HepG2 (cell line): ENCODE measurements at regions not wholly inside any gene's neighbourhood (a gene's known extent, or its start where the extent isn't known, plus 50 kb on each side); places are given as distances from the start of the nearest gene placed in this dataset.

Experiments
- EHMT2 ChIP-seq: fragments of 200-600 bp; sonication (generic); IDR thresholded peaks from 2 replicates; pipeline ENCODE4 v1.7.0; 2017; ENCODE audit warnings: antibody characterized with exemption, low read depth, low read length, borderline replicate concordance
- GATAD2A ChIP-seq: IDR thresholded peaks from 2 replicates; pipeline ENCODE4 v1.6.1; 2016
- HDAC6 ChIP-seq: fragments of 200-600 bp; sonication (generic); IDR thresholded peaks from 2 replicates; pipeline ENCODE4 v1.7.0; 2017; ENCODE audit warnings: mild to moderate bottlenecking, antibody characterized with exemption, low read length, low read depth
- HNRNPL ChIP-seq: fragments of 200-400 bp; formaldehyde crosslinking; IDR thresholded peaks from 2 replicates; pipeline ENCODE4 v1.6.1; 2017; ENCODE audit warnings: mild to moderate bottlenecking, low read depth, low read length
- HOXD1 ChIP-seq: sonication (generic); formaldehyde crosslinking; IDR thresholded peaks from 2 replicates; pipeline ENCODE4 v1.5.0; 2020; ENCODE audit warnings: missing genetic modification reagents
- KAT8 ChIP-seq: IDR thresholded peaks from 2 replicates; pipeline ENCODE4 v1.6.1; 2016; ENCODE audit warnings: missing genetic modification reagents, missing compliant biosample characterization
- MXI1 ChIP-seq: IDR thresholded peaks from 3 replicates; pipeline ENCODE4 v1.6.1; 2012; ENCODE audit warnings: low read depth, low read length, inconsistent platforms, borderline replicate concordance
- SAP130 ChIP-seq: IDR thresholded peaks from 2 replicates; pipeline ENCODE4 v1.6.1; 2016; ENCODE audit warnings: low read depth
- STAT5B ChIP-seq: sonication (generic); formaldehyde crosslinking; IDR thresholded peaks from 2 replicates; pipeline ENCODE4 v1.4.0; 2020; ENCODE audit warnings: missing genetic modification reagents
- SYNCRIP ChIP-seq: fragments of 200-400 bp; formaldehyde crosslinking; IDR thresholded peaks from 2 replicates; pipeline ENCODE4 v1.6.1; 2018; ENCODE audit warnings: mild to moderate bottlenecking, low read depth, low read length; ENCODE audit not compliant: insufficient read depth
- YY1 ChIP-seq: IDR thresholded peaks from 2 replicates; pipeline ENCODE4 v1.6.1; 2011; ENCODE audit warnings: low read length, low read depth, moderate library complexity, mild to moderate bottlenecking; ENCODE audit not compliant: insufficient read depth, insufficient replicate concordance
- ZFYVE20 ChIP-seq: sonication (generic); formaldehyde crosslinking; IDR thresholded peaks from 2 replicates; pipeline ENCODE4 v1.8.0; 2023; ENCODE audit warnings: low read depth, mild to moderate bottlenecking, moderate library complexity, missing genetic modification reagents, borderline replicate concordance
- ZNF256 ChIP-seq: sonication (generic); formaldehyde crosslinking; conservative IDR thresholded peaks from 2 replicates; pipeline ENCODE4 v1.4.0; 2020; ENCODE audit warnings: missing genetic modification reagents
- ZNF280D ChIP-seq: sonication (generic); formaldehyde crosslinking; IDR thresholded peaks from 2 replicates; pipeline ENCODE4 v1.5.1; 2020; ENCODE audit warnings: mild to moderate bottlenecking, missing genetic modification reagents
- ZNF44 ChIP-seq: sonication (generic); formaldehyde crosslinking; IDR thresholded peaks from 2 replicates; pipeline ENCODE4 v1.5.1; 2020; ENCODE audit warnings: mild to moderate bottlenecking, missing genetic modification reagents
- ZZZ3 ChIP-seq: sonication (generic); formaldehyde crosslinking; IDR thresholded peaks from 2 replicates; pipeline ENCODE4 v1.4.0; 2020; ENCODE audit warnings: missing genetic modification reagents, mild to moderate bottlenecking, borderline replicate concordance
- TF ChIP-seq, protein P1 (sequence below): sonication (generic); formaldehyde crosslinking; IDR thresholded peaks from 2 replicates; pipeline ENCODE4 v1.8.0; 2022; ENCODE audit warnings: mild to moderate bottlenecking, missing genetic modification reagents
- TF ChIP-seq, protein P2 (sequence below): sonication (generic); formaldehyde crosslinking; IDR thresholded peaks from 2 replicates; pipeline ENCODE4 v1.5.0; 2020; ENCODE audit warnings: mild to moderate bottlenecking, missing genetic modification reagents, borderline replicate concordance

DNA sequence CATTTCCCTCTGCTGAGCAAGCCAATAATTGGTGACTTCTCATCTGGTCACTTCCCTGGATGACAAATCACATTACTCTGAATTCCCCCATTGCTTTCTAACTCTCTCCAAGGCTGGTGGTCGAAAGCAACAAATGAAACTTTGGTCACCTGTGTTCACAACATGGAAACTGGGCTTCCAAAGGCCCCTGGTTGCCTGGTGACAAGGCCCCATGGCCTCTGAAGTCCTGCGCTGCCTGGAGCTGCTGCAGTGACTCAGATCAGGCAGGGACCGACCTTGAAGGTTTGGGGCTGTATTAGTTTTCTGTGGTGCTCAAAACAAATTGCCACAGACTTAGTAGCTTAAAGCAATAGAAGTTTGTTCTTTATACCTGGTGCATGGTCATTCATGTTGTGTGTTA, 345.3 kb downstream of the WDR72 start (continued):
- TF ChIP-seq, protein P1, sequence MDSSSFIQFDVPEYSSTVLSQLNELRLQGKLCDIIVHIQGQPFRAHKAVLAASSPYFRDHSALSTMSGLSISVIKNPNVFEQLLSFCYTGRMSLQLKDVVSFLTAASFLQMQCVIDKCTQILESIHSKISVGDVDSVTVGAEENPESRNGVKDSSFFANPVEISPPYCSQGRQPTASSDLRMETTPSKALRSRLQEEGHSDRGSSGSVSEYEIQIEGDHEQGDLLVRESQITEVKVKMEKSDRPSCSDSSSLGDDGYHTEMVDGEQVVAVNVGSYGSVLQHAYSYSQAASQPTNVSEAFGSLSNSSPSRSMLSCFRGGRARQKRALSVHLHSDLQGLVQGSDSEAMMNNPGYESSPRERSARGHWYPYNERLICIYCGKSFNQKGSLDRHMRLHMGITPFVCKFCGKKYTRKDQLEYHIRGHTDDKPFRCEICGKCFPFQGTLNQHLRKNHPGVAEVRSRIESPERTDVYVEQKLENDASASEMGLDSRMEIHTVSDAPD (CRISPR knock-in tag) = no peak
- TF ChIP-seq ZFYVE20 (CRISPR knock-in tag) = no peak
- no peak for TF ChIP-seq ZZZ3 (CRISPR knock-in tag)
- TF ChIP-seq ZNF280D (CRISPR knock-in tag) = 0 out of 2 replicates have a peak, but pooled peaks have one; percentile 49
- TF ChIP-seq YY1 = peak; percentile 49
- no peak for TF ChIP-seq HOXD1
- peak; percentile 50; the same call in 1 of the 2 replicates for TF ChIP-seq SAP130 (CRISPR knock-in tag)
- no peak for TF ChIP-seq SYNCRIP
- no peak for TF ChIP-seq HDAC6
- TF ChIP-seq KAT8 (CRISPR knock-in tag) = peak; percentile 40; the same call in 1 of the 2 replicates
- peak; percentile 73 for TF ChIP-seq GATAD2A (CRISPR knock-in tag)
- 0 out of 3 replicates have a peak, but pooled peaks have one; percentile 48 for TF ChIP-seq MXI1
- no peak for TF ChIP-seq HNRNPL
- TF ChIP-seq ZNF44 (CRISPR knock-in tag) = 0 out of 2 replicates have a peak, but pooled peaks have one; percentile 67
- TF ChIP-seq, protein P2, sequence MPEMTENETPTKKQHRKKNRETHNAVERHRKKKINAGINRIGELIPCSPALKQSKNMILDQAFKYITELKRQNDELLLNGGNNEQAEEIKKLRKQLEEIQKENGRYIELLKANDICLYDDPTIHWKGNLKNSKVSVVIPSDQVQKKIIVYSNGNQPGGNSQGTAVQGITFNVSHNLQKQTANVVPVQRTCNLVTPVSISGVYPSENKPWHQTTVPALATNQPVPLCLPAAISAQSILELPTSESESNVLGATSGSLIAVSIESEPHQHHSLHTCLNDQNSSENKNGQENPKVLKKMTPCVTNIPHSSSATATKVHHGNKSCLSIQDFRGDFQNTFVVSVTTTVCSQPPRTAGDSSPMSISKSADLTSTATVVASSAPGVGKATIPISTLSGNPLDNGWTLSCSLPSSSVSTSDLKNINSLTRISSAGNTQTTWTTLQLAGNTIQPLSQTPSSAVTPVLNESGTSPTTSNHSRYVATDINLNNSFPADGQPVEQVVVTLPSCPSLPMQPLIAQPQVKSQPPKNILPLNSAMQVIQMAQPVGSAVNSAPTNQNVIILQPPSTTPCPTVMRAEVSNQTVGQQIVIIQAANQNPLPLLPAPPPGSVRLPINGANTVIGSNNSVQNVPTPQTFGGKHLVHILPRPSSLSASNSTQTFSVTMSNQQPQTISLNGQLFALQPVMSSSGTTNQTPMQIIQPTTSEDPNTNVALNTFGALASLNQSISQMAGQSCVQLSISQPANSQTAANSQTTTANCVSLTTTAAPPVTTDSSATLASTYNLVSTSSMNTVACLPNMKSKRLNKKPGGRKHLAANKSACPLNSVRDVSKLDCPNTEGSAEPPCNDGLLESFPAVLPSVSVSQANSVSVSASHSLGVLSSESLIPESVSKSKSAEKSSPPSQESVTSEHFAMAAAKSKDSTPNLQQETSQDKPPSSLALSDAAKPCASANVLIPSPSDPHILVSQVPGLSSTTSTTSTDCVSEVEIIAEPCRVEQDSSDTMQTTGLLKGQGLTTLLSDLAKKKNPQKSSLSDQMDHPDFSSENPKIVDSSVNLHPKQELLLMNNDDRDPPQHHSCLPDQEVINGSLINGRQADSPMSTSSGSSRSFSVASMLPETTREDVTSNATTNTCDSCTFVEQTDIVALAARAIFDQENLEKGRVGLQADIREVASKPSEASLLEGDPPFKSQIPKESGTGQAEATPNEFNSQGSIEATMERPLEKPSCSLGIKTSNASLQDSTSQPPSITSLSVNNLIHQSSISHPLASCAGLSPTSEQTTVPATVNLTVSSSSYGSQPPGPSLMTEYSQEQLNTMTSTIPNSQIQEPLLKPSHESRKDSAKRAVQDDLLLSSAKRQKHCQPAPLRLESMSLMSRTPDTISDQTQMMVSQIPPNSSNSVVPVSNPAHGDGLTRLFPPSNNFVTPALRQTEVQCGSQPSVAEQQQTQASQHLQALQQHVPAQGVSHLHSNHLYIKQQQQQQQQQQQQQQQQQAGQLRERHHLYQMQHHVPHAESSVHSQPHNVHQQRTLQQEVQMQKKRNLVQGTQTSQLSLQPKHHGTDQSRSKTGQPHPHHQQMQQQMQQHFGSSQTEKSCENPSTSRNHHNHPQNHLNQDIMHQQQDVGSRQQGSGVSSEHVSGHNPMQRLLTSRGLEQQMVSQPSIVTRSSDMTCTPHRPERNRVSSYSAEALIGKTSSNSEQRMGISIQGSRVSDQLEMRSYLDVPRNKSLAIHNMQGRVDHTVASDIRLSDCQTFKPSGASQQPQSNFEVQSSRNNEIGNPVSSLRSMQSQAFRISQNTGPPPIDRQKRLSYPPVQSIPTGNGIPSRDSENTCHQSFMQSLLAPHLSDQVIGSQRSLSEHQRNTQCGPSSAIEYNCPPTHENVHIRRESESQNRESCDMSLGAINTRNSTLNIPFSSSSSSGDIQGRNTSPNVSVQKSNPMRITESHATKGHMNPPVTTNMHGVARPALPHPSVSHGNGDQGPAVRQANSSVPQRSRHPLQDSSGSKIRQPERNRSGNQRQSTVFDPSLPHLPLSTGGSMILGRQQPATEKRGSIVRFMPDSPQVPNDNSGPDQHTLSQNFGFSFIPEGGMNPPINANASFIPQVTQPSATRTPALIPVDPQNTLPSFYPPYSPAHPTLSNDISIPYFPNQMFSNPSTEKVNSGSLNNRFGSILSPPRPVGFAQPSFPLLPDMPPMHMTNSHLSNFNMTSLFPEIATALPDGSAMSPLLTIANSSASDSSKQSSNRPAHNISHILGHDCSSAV = no peak
- no peak for TF ChIP-seq ZNF256 (CRISPR knock-in tag)
- peak; percentile 89; the same call in 1 of the 2 replicates for TF ChIP-seq EHMT2
- TF ChIP-seq STAT5B (CRISPR knock-in tag) = no peak
